CD14-positive monocyte (primary cell): ENCODE measurements at regions not wholly inside any gene's neighbourhood (a gene's known extent, or its start where the extent isn't known, plus 50 kb on each side); places are given as distances from the start of the nearest gene placed in this dataset.

Experiments used
- DNase-seq, 3 donors: peaks; one replicate each; pipeline ENCODE4 v3.0.0-alpha.2; 2011 to 2022
- H2AFZ ChIP-seq: 2 replicates; pipeline ENCODE4 v1.6.0; 2012; ENCODE audit warnings: mild to moderate bottlenecking, low read depth, low read length, inconsistent platforms; ENCODE audit not compliant: insufficient read depth, poor library complexity, severe bottlenecking
- H3K27ac ChIP-seq, 2 donors: 1 replicate in 1 of 2; 2 replicates in 1 of 2; pipeline ENCODE4 v1.5.1; 2012 to 2013; ENCODE audit warnings: low read length in 2 of 2, control low read depth in 1 of 2, inconsistent platforms in 1 of 2, low read depth in 1 of 2, mild to moderate bottlenecking in 1 of 2
- H3K27me3 ChIP-seq, 2 donors: one replicate each; pipeline versions ENCODE4 v1.6.0 to v1.6.1; 2011 to 2013; ENCODE audit warnings: low read length in 2 of 2; ENCODE audit not compliant: control insufficient read depth in 2 of 2, insufficient read depth in 2 of 2
- H3K36me3 ChIP-seq, 2 donors: replicated peaks in 1 of 2; 1 replicate in 1 of 2; 2 replicates in 1 of 2; pipeline versions ENCODE4 v1.5.1 to v1.6.1; 2012 to 2013; ENCODE audit warnings: low read length in 2 of 2, control low read depth in 1 of 2, inconsistent platforms in 1 of 2, mild to moderate bottlenecking in 1 of 2; ENCODE audit not compliant: insufficient read depth in 2 of 2, control insufficient read depth in 1 of 2
- H3K4me1 ChIP-seq, 2 donors: 1 replicate in 1 of 2; 2 replicates in 1 of 2; pipeline versions ENCODE4 v1.5.1 to v1.6.1; 2012 to 2013; ENCODE audit warnings: low read length in 2 of 2, control low read depth in 1 of 2, inconsistent platforms in 1 of 2, mild to moderate bottlenecking in 1 of 2, moderate library complexity in 1 of 2; ENCODE audit not compliant: insufficient read depth in 2 of 2, control insufficient read depth in 1 of 2
- H3K4me2 ChIP-seq: replicated peaks from 2 replicates; pipeline ENCODE3; 2012; ENCODE audit warnings: low read length, moderate library complexity, mild to moderate bottlenecking; ENCODE audit not compliant: poor library complexity, severe bottlenecking; ENCODE audit errors: extremely low read depth
- H3K4me3 ChIP-seq, 3 experiments: fragments of 200-600 bp in 1 of 3; sonication (generic) in 1 of 3; replicated peaks in 1 of 3; 1 replicate in 2 of 3; 2 replicates in 1 of 3; pipeline ENCODE4 v1.5.1; 2011 to 2013; ENCODE audit warnings: low read length in 3 of 3, mild to moderate bottlenecking in 3 of 3, control low read depth in 2 of 3, low read depth in 2 of 3, inconsistent platforms in 1 of 3, moderate library complexity in 1 of 3
- H3K79me2 ChIP-seq: 2 replicates; pipeline ENCODE4 v1.6.0; 2012; ENCODE audit warnings: mild to moderate bottlenecking, control low read depth, inconsistent platforms, low read length, moderate library complexity; ENCODE audit not compliant: insufficient read depth
- H3K9ac ChIP-seq: 2 replicates; pipeline ENCODE4 v1.6.0; 2017; ENCODE audit warnings: low read length, mild to moderate bottlenecking; ENCODE audit not compliant: insufficient read depth, poor library complexity, severe bottlenecking
- H3K9me3 ChIP-seq, 2 donors: replicated peaks in 1 of 2; 1 replicate in 1 of 2; 2 replicates in 1 of 2; pipeline versions ENCODE4 v1.5.1 to v1.6.1; 2012 to 2013; ENCODE audit warnings: low read length in 2 of 2, control low read depth in 1 of 2; ENCODE audit not compliant: control insufficient read depth in 1 of 2, insufficient read depth in 1 of 2
- H4K20me1 ChIP-seq: 2 replicates; pipeline ENCODE4 v1.6.0; 2012; ENCODE audit warnings: mild to moderate bottlenecking, low read length, control low read depth, moderate library complexity; ENCODE audit not compliant: insufficient read depth
- H3K27ac Mint-ChIP-seq, 7 donors: one replicate each; pipeline ENCODE4 v1.8.0; 2020; ENCODE audit warnings: mild to moderate bottlenecking in 7 of 7, mixed read lengths in 7 of 7, moderate library complexity in 6 of 7, inconsistent platforms in 2 of 7
- H3K27me3 Mint-ChIP-seq, 3 donors: one replicate each; pipeline ENCODE4 v1.8.0; 2021 to 2022; ENCODE audit warnings: low read depth in 3 of 3, mild to moderate bottlenecking in 3 of 3, mixed read lengths in 3 of 3, moderate library complexity in 3 of 3, inconsistent platforms in 1 of 3
- H3K36me3 Mint-ChIP-seq, 2 donors: one replicate each; pipeline ENCODE4 v1.8.0; 2020; ENCODE audit warnings: mixed read lengths in 2 of 2, inconsistent platforms in 1 of 2, mild to moderate bottlenecking in 1 of 2
- H3K4me1 Mint-ChIP-seq: one replicate; pipeline ENCODE4 v1.8.0; 2020; ENCODE audit warnings: mild to moderate bottlenecking, mixed read lengths
- H3K4me3 Mint-ChIP-seq, 2 donors: one replicate each; pipeline ENCODE4 v1.8.0; 2020; ENCODE audit warnings: mild to moderate bottlenecking in 2 of 2, mixed read lengths in 2 of 2, moderate library complexity in 1 of 2
- H3K9me3 Mint-ChIP-seq, 7 donors: one replicate each; pipeline ENCODE4 v1.8.0; 2020 to 2022; ENCODE audit warnings: mixed read lengths in 7 of 7, mild to moderate bottlenecking in 6 of 7, moderate library complexity in 6 of 7, inconsistent platforms in 2 of 7
- CTCF ChIP-seq: fragments of 200-600 bp; IDR thresholded peaks from one replicate; pipeline ENCODE4 v1.8.0; 2022; ENCODE audit warnings: antibody characterized with exemption, mild to moderate bottlenecking
- WGBS: methylation state at CpG from one replicate; pipeline ENCODE4 v1.1.5; 2013; ENCODE audit warnings: missing lambda C conversion rate; ENCODE audit not compliant: insufficient coverage; 5-methylcytosine and 5-hydroxymethylcytosine counted together
- intact Hi-C, 2 donors: fragments of 100-400 bp; cut with micrococcal nuclease; formaldehyde crosslinking; loops; one replicate each; pipeline versions ENCODE4 v1.15.0 to v1.15.1; 2023

GRCh38 chr7:119377861-119378260 is 895.1 kb upstream of the KCND2 start:
- no peak for DNase-seq
- no peaks in the 10 kb centered on the region for H3K79me2 ChIP-seq
- no peak overlapping the region for H3K9ac ChIP-seq
- H3K4me1 Mint-ChIP-seq = no peaks in the 10 kb centered on the region
- H4K20me1 ChIP-seq = no peaks in the 10 kb centered on the region
- H3K9me3 ChIP-seq = no peaks in the 10 kb centered on the region
- no peak for TF ChIP-seq CTCF
- no peaks in the 10 kb centered on the region for H3K36me3 ChIP-seq
- H3K27ac Mint-ChIP-seq = no peak overlapping the region
- no peak overlapping the region for H2AFZ ChIP-seq
- no peak overlapping the region for H3K4me3 ChIP-seq
- no peaks in the 10 kb centered on the region for H3K4me1 ChIP-seq
- no peak overlapping the region for H3K27ac ChIP-seq
- no peaks in the 10 kb centered on the region for H3K27me3 ChIP-seq
- no peak overlapping the region for H3K4me2 ChIP-seq
- no peaks in the 10 kb centered on the region for H3K36me3 Mint-ChIP-seq
- no peak overlapping the region for H3K4me3 Mint-ChIP-seq
- H3K9me3 Mint-ChIP-seq = peaks cover 0 to 4% (median 0%) of the 10 kb centered on the region in 7 donors
- no peaks in the 10 kb centered on the region for H3K27me3 Mint-ChIP-seq
- 100% methylated on average over 1 of the region's 1 CpG for WGBS
- intact Hi-C loops = no loop called here

DNA sequence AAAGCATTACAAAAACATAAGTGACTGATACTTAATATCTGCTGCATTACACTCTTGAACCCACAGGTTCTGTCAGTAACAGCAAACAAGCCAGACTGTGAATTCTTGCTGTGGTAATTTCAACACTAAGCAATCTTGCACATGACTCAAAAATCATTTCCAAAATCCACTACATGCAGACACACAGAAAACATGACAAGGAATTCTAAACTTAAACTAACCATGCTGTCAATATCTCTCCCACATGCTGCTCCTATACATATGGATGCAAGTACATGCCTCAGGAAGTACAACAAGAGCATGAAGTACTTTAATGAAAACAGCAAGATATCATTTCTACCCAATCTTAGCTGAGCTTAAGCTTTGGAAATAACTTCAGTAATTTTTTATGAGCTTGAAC is 890.2 kb upstream of the KCND2 start:
- no peaks in the 10 kb centered on the region for H3K79me2 ChIP-seq
- H3K9me3 ChIP-seq = no peaks in the 10 kb centered on the region
- no peak overlapping the region for H3K4me2 ChIP-seq
- peaks cover 0 to 4% (median 0%) of the 10 kb centered on the region in 7 donors for H3K9me3 Mint-ChIP-seq
- H3K36me3 Mint-ChIP-seq = no peaks in the 10 kb centered on the region
- no peak overlapping the region for H3K27ac ChIP-seq
- no peaks in the 10 kb centered on the region for H3K27me3 ChIP-seq
- no peaks in the 10 kb centered on the region for H4K20me1 ChIP-seq
- H3K9ac ChIP-seq = no peak overlapping the region
- no peak for DNase-seq
- no peak overlapping the region for H3K27ac Mint-ChIP-seq
- H3K27me3 Mint-ChIP-seq = no peaks in the 10 kb centered on the region
- H3K4me1 ChIP-seq = no peaks in the 10 kb centered on the region
- no peaks in the 10 kb centered on the region for H3K36me3 ChIP-seq
- TF ChIP-seq CTCF = no peak
- no peaks in the 10 kb centered on the region for H3K4me1 Mint-ChIP-seq
- no peak overlapping the region for H2AFZ ChIP-seq
- no peak overlapping the region for H3K4me3 Mint-ChIP-seq
- no peak overlapping the region for H3K4me3 ChIP-seq
- intact Hi-C loops = no loop called here
